ENCODE measurements at regions not wholly inside any gene's neighbourhood (a gene's known extent, or its start where the extent isn't known, plus 50 kb on each side); places are given as distances from the start of the nearest gene placed in this dataset.
"Not testable (repeated sequence)": the region's sequence is repeated elsewhere in the genome, so short reads cannot be mapped to it uniquely, and the experiment has no call there.

DNA sequence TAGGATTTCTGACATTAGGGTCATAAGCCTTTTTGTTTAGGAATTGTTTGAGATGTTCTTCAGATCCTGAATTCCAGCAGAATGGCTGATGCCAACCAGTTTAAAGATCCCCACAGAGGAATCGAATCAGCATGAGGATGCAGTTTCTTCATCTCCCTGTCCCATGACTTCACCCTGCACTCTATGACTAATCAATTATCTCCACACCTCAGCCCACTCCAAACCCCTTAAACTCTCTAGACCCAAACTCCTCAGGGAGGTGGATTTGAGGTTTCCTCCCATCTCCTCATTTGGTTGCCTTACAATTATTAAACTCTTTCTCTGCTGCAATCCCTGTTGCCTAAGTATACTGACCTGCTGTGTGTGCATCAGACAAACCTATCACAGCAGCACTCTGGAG, 86.5 kb upstream of the CRY1 start:
- no peak overlapping the region for H3K4me3 ChIP-seq (ENCODE audit: low read length)
- H3K9ac ChIP-seq (ENCODE audit: low read depth, low read length): no peak overlapping the region
- no peaks in the 10 kb centered on the region for H3K27me3 ChIP-seq (ENCODE audit: insufficient read depth, low read length)
- no peaks in the 10 kb centered on the region for H3K9me3 ChIP-seq (ENCODE audit: insufficient read depth, low read depth, low read length)
- H3K36me3 ChIP-seq (ENCODE audit: insufficient read depth, low read depth, low read length): no peaks in the 10 kb centered on the region
- no peak overlapping the region for H3K27ac ChIP-seq (ENCODE audit: low read length)
- no peaks in the 10 kb centered on the region for H3K4me1 ChIP-seq (ENCODE audit: insufficient read depth, low read length)

GRCh38 chr12:107180272-107180671, 86.9 kb upstream of the CRY1 start:
- H3K9ac ChIP-seq (ENCODE audit: low read depth, low read length): no peak overlapping the region
- H3K4me3 ChIP-seq (ENCODE audit: low read length): no peak overlapping the region
- no peak overlapping the region for H3K27ac ChIP-seq (ENCODE audit: low read length)
- no peaks in the 10 kb centered on the region for H3K27me3 ChIP-seq (ENCODE audit: insufficient read depth, low read length)
- H3K9me3 ChIP-seq (ENCODE audit: insufficient read depth, low read depth, low read length): no peaks in the 10 kb centered on the region
- H3K36me3 ChIP-seq (ENCODE audit: insufficient read depth, low read depth, low read length): no peaks in the 10 kb centered on the region
- no peaks in the 10 kb centered on the region for H3K4me1 ChIP-seq (ENCODE audit: insufficient read depth, low read length)

- Histone ChIP-seq H3K4me3 (ENCODE audit: low read length) (no peak overlapping the region), H3K27ac (ENCODE audit: low read length) (no peak overlapping the region), H3K9me3 (ENCODE audit: insufficient read depth, low read depth, low read length) (no peaks in the 10 kb centered on the region), H3K36me3 (ENCODE audit: insufficient read depth, low read depth, low read length) (no peaks in the 10 kb centered on the region), H3K9ac (ENCODE audit: low read depth, low read length) (no peak overlapping the region), H3K27me3 (ENCODE audit: insufficient read depth, low read length) (no peaks in the 10 kb centered on the region), H3K4me1 (ENCODE audit: insufficient read depth, low read length) (no peaks in the 10 kb centered on the region)
These were observed 91.1 kb upstream of the CRY1 start for GRCh38 chr12:107184359-107184930.

DNA sequence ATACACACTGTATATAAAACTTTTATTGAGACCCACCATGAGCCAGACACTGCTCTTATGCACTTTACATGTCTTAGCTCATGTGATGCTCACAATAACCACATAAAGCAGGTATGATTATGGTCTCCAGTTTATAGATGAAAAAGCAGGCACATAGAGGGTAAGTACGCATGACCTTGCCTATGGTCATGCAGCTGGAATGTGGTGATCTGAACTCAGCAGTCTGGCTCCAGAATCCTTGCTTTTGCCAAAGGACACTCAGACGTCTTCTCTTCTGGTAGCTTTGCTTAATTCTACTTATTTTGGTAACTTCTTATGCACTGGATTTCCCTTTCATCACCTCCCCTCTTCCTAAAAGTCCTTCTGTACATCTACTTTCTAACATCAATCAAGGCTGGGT, 103.3 kb upstream of the CRY1 start:
- Histone ChIP-seq H3K4me3 (ENCODE audit: low read length) (no peak overlapping the region), H3K27ac (ENCODE audit: low read length) (no peak overlapping the region), H3K27me3 (ENCODE audit: insufficient read depth, low read length) (no peaks in the 10 kb centered on the region), H3K9ac (ENCODE audit: low read depth, low read length) (no peak overlapping the region), H3K4me1 (ENCODE audit: insufficient read depth, low read length) (no peaks in the 10 kb centered on the region), H3K36me3 (ENCODE audit: insufficient read depth, low read depth, low read length) (no peaks in the 10 kb centered on the region), H3K9me3 (ENCODE audit: insufficient read depth, low read depth, low read length) (no peaks in the 10 kb centered on the region)

DNA sequence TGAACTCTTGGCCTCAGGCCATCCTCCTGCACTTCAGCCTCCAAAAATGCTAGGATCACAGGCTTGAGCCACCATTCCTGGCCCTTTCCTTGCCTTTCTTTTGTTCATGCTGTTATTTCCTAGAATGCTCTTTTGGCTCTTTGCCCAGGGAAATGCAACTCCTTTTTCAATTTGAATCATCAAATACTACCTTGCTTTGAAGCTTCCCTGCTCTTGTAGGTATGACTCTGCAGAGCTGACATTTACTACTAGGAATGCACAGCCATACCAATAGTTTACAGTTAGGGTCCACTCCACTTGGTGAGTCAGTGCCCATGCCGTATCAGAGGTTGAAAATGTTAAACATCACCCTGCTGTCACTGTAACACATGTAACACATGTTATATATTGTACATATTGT, 107.0 kb upstream of the CRY1 start:
- H3K9ac ChIP-seq (ENCODE audit: low read depth, low read length): no peak overlapping the region
- no peaks in the 10 kb centered on the region for H3K9me3 ChIP-seq (ENCODE audit: insufficient read depth, low read depth, low read length)
- H3K27me3 ChIP-seq (ENCODE audit: insufficient read depth, low read length): no peaks in the 10 kb centered on the region
- no peak overlapping the region for H3K4me3 ChIP-seq (ENCODE audit: low read length)
- no peak overlapping the region for H3K27ac ChIP-seq (ENCODE audit: low read length)
- no peaks in the 10 kb centered on the region for H3K36me3 ChIP-seq (ENCODE audit: insufficient read depth, low read depth, low read length)
- no peaks in the 10 kb centered on the region for H3K4me1 ChIP-seq (ENCODE audit: insufficient read depth, low read length)

- no peaks in the 10 kb centered on the region for H3K27me3 ChIP-seq (ENCODE audit: insufficient read depth, low read length)
- H3K9me3 ChIP-seq (ENCODE audit: insufficient read depth, low read depth, low read length): no peaks in the 10 kb centered on the region
- H3K9ac ChIP-seq (ENCODE audit: low read depth, low read length): no peak overlapping the region
- no peak overlapping the region for H3K4me3 ChIP-seq (ENCODE audit: low read length)
- H3K27ac ChIP-seq (ENCODE audit: low read length): no peak overlapping the region
- no peaks in the 10 kb centered on the region for H3K36me3 ChIP-seq (ENCODE audit: insufficient read depth, low read depth, low read length)
- no peaks in the 10 kb centered on the region for H3K4me1 ChIP-seq (ENCODE audit: insufficient read depth, low read length)
These were observed 114.7 kb upstream of the CRY1 start for GRCh38 chr12:107207931-107208525.

DNA sequence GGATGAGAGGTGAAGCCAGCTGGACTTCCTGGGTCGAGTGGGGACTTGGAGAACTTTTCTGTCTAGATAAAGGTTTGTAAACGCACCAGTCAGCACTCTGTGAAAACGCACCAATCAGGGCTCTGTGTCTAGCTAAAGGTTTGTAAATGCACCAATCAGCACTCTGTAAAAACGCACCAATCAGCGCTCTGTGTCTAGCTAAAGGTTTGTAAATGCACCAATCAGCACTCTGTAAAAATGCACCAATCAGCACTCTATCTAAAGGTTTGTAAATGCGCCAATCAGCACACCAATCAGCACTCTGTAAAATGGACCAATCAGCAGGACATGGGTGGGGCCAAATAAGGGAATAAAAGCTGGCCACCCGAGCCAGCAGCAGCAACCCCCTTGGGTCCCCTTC, 116.4 kb upstream of the CRY1 start:
- not testable (repeated sequence) for H3K9me3 ChIP-seq (ENCODE audit: insufficient read depth, low read depth, low read length); H3K36me3 ChIP-seq (ENCODE audit: insufficient read depth, low read depth, low read length); H3K27ac ChIP-seq (ENCODE audit: low read length); H3K27me3 ChIP-seq (ENCODE audit: insufficient read depth, low read length); H3K4me3 ChIP-seq (ENCODE audit: low read length); H3K9ac ChIP-seq (ENCODE audit: low read depth, low read length); H3K4me1 ChIP-seq (ENCODE audit: insufficient read depth, low read length)

GRCh38 chr12:107214373-107214773, 121.0 kb upstream of the CRY1 start:
- not testable (repeated sequence) for H3K27me3 ChIP-seq (ENCODE audit: insufficient read depth, low read length); H3K27ac ChIP-seq (ENCODE audit: low read length); H3K9ac ChIP-seq (ENCODE audit: low read depth, low read length)

GRCh38 chr12:107216411-107216810, 123.1 kb upstream of the CRY1 start:
- not testable (repeated sequence) for H3K4me1 ChIP-seq (ENCODE audit: insufficient read depth, low read length); H3K36me3 ChIP-seq (ENCODE audit: insufficient read depth, low read depth, low read length); H3K9ac ChIP-seq (ENCODE audit: low read depth, low read length); H3K27ac ChIP-seq (ENCODE audit: low read length); H3K4me3 ChIP-seq (ENCODE audit: low read length); H3K27me3 ChIP-seq (ENCODE audit: insufficient read depth, low read length); H3K9me3 ChIP-seq (ENCODE audit: insufficient read depth, low read depth, low read length)

More at GRCh38 chr12:107214373-107214773, 121.0 kb upstream of the CRY1 start:
- H3K36me3 ChIP-seq (ENCODE audit: insufficient read depth, low read depth, low read length); H3K9me3 ChIP-seq (ENCODE audit: insufficient read depth, low read depth, low read length); H3K4me3 ChIP-seq (ENCODE audit: low read length); H3K4me1 ChIP-seq (ENCODE audit: insufficient read depth, low read length): not testable (repeated sequence)

GRCh38 chr12:107219301-107219700, 126.0 kb upstream of the CRY1 start:
- no peak overlapping the region for H3K9ac ChIP-seq (ENCODE audit: low read depth, low read length)
- H3K4me1 ChIP-seq (ENCODE audit: insufficient read depth, low read length): no peaks in the 10 kb centered on the region
- no peak overlapping the region for H3K4me3 ChIP-seq (ENCODE audit: low read length)
- no peaks in the 10 kb centered on the region for H3K27me3 ChIP-seq (ENCODE audit: insufficient read depth, low read length)
- H3K36me3 ChIP-seq (ENCODE audit: insufficient read depth, low read depth, low read length): no peaks in the 10 kb centered on the region
- H3K9me3 ChIP-seq (ENCODE audit: insufficient read depth, low read depth, low read length): no peaks in the 10 kb centered on the region
- no peak overlapping the region for H3K27ac ChIP-seq (ENCODE audit: low read length)

GRCh38 chr12:107221913-107222312, 128.6 kb upstream of the CRY1 start:
- Histone ChIP-seq H3K4me1 (ENCODE audit: insufficient read depth, low read length) (peaks cover 6% of the 10 kb centered on the region; the same call in 1 of the 2 replicates), H3K36me3 (ENCODE audit: insufficient read depth, low read depth, low read length) (no peaks in the 10 kb centered on the region), H3K4me3 (ENCODE audit: low read length) (no peak overlapping the region), H3K9me3 (ENCODE audit: insufficient read depth, low read depth, low read length) (no peaks in the 10 kb centered on the region), H3K27me3 (ENCODE audit: insufficient read depth, low read length) (no peaks in the 10 kb centered on the region), H3K9ac (ENCODE audit: low read depth, low read length) (no peak overlapping the region), H3K27ac (ENCODE audit: low read length) (no peak overlapping the region)

GRCh38 chr12:107223821-107224220, 130.5 kb upstream of the CRY1 start:
- Histone ChIP-seq H3K36me3 (ENCODE audit: insufficient read depth, low read depth, low read length) (no peaks in the 10 kb centered on the region), H3K9ac (ENCODE audit: low read depth, low read length) (no peak overlapping the region), H3K27ac (ENCODE audit: low read length) (no peak overlapping the region), H3K9me3 (ENCODE audit: insufficient read depth, low read depth, low read length) (no peaks in the 10 kb centered on the region), H3K27me3 (ENCODE audit: insufficient read depth, low read length) (no peaks in the 10 kb centered on the region), H3K4me3 (ENCODE audit: low read length) (no peak overlapping the region), H3K4me1 (ENCODE audit: insufficient read depth, low read length) (peaks cover 6% of the 10 kb centered on the region; the same call in 1 of the 2 replicates)
